ENCODE measurements at regions not wholly inside any gene's neighbourhood (a gene's known extent, or its start where the extent isn't known, plus 50 kb on each side); places are given as distances from the start of the nearest gene placed in this dataset.
A peak's percentile ranks its signal among the peaks of the same experiment; 100 is the strongest.

GRCh38 chr2:138125306-138126288, 161.3 kb downstream of the HNMT start:
- no peak overlapping the region for H4K5ac ChIP-seq (ENCODE audit: insufficient read length, low read depth, low read length)
- DNase-seq, result no peak
- no peaks in the 10 kb centered on the region for H3K79me2 ChIP-seq (ENCODE audit: insufficient read depth, low read length)
- no peaks in the 10 kb centered on the region; the same call in 1 of the 2 replicates for H3K4me1 ChIP-seq (ENCODE audit: insufficient read depth, low read length)
- Mint-ChIP-seq H3K27ac (0 out of 7 replicates have a peak overlapping the region, but pooled peaks of 1 of the 3 experiments have one; percentile 3), H3K36me3 (ENCODE audit: insufficient read depth in 1 of 3, low read depth in 3 of 3) (no peaks in the 10 kb centered on the region; a peak in 1 of 7 replicates), H3K4me3 (no peak overlapping the region), H3K9me3 (no peaks in the 10 kb centered on the region), H3K27me3 (ENCODE audit: low read depth) (no peaks in the 10 kb centered on the region), H3K4me1 (peaks cover 15% of the 10 kb centered on the region in 2 experiments)
- no peak overlapping the region for H2AFZ ChIP-seq (ENCODE audit: low read length)
- H3K9ac ChIP-seq (ENCODE audit: extremely low read depth, insufficient read length, low read length), result no peak overlapping the region
- no peak overlapping the region for H3K4me2 ChIP-seq (ENCODE audit: insufficient read depth, insufficient read length, low read length)
- no peaks in the 10 kb centered on the region for H3K79me1 ChIP-seq (ENCODE audit: insufficient read depth, low read depth, low read length, poor library complexity, severe bottlenecking)
- no peak overlapping the region for H3K56ac ChIP-seq (ENCODE audit: insufficient read length, low read depth, low read length)
- H3K14ac ChIP-seq (ENCODE audit: insufficient read depth, low read length), result no peak overlapping the region
- H4K20me1 ChIP-seq (ENCODE audit: control insufficient read depth, insufficient read depth, insufficient read length), result no peaks in the 10 kb centered on the region
- H2BK12ac ChIP-seq (ENCODE audit: insufficient read length, low read depth, low read length), result no peak overlapping the region
- no peak overlapping the region for H3K18ac ChIP-seq (ENCODE audit: insufficient read length, low read depth, low read length)
- H2BK5ac ChIP-seq (ENCODE audit: insufficient read length, low read length), result no peak overlapping the region
- no peak overlapping the region for H2AK5ac ChIP-seq (ENCODE audit: insufficient read length, low read length)
- WGBS (ENCODE audit: extremely low coverage, insufficient read length, low lambda C conversion rate), result no CpG with 5 or more reads among the region's 11 CpGs
- H4K8ac ChIP-seq (replicated peaks; ENCODE audit: insufficient read length, low read depth, low read length), result no peak overlapping the region
- H2BK20ac ChIP-seq (ENCODE audit: low read depth, low read length, poor library complexity, severe bottlenecking), result no peak overlapping the region
- H3K27me3 ChIP-seq (ENCODE audit: insufficient read depth, low read length), result no peaks in the 10 kb centered on the region
- H4K91ac ChIP-seq (ENCODE audit: insufficient read length, low read depth, low read length), result no peak overlapping the region
- no peak overlapping the region for H3T11ph ChIP-seq (ENCODE audit: low read length)
- H3K23ac ChIP-seq (ENCODE audit: insufficient read length, low read depth, low read length), result no peak overlapping the region
- no peak overlapping the region for H2BK120ac ChIP-seq (ENCODE audit: low read depth, low read length, poor library complexity, severe bottlenecking)
- H3K4ac ChIP-seq (ENCODE audit: low read depth, low read length), result no peak overlapping the region
- H3K23me2 ChIP-seq (ENCODE audit: insufficient read length, low read depth, low read length, poor library complexity, severe bottlenecking), result no peaks in the 10 kb centered on the region
- no peak for TF ChIP-seq CTCF (conservative IDR thresholded peaks at IDR 0.05)
- H3K9me3 ChIP-seq (ENCODE audit: control insufficient read depth, low read depth, low read length), result no peaks in the 10 kb centered on the region
- H2BK15ac ChIP-seq (ENCODE audit: low read depth, low read length), result no peak overlapping the region
- no peak overlapping the region for H3K27ac ChIP-seq (ENCODE audit: insufficient read length, low read depth, low read length)

Measured in H9 (cell line).